ENCODE measurements at regions not wholly inside any gene's neighbourhood (a gene's known extent, or its start where the extent isn't known, plus 50 kb on each side); places are given as distances from the start of the nearest gene placed in this dataset.

GRCh38 chr2:176502619-176503018, 233.4 kb downstream of the MTX2 start:
- Mint-ChIP-seq H3K27ac (no peak overlapping the region), H3K4me3 (no peak overlapping the region), H3K27me3 (ENCODE audit: low read depth) (no peaks in the 10 kb centered on the region; the same call in 1 of the 2 replicates), H3K4me1 (no peaks in the 10 kb centered on the region), H3K9me3 (no peaks in the 10 kb centered on the region), H3K36me3 (no peaks in the 10 kb centered on the region)
- ATAC-seq = no peak
- TF ChIP-seq GRHL2 (CRISPR knock-in tag; IDR thresholded peaks at IDR 0.05; ENCODE audit: insufficient replicate concordance, severe bottlenecking) (no peak), ELF4 (CRISPR knock-in tag; IDR thresholded peaks at IDR 0.05; ENCODE audit: low read depth) (no peak), ZNF416 (CRISPR knock-in tag; IDR thresholded peaks at IDR 0.05) (no peak), CREM (CRISPR knock-in tag; IDR thresholded peaks at IDR 0.05) (no peak), CREB1 (CRISPR knock-in tag; IDR thresholded peaks at IDR 0.05) (no peak), CBFB (CRISPR knock-in tag; IDR thresholded peaks at IDR 0.05; ENCODE audit: low read depth) (no peak), GTF2I (CRISPR knock-in tag; conservative IDR thresholded peaks at IDR 0.05) (no peak), ZNF121 (CRISPR knock-in tag; IDR thresholded peaks at IDR 0.05) (no peak), ATF3 (CRISPR knock-in tag; conservative IDR thresholded peaks at IDR 0.05) (no peak), ZNF317 (CRISPR knock-in tag; IDR thresholded peaks at IDR 0.05; ENCODE audit: borderline replicate concordance, low read depth) (no peak)
- POLR2A ChIA-PET = no interaction called here
- no peak for DNase-seq (ENCODE audit: low spot score)
- CTCF ChIA-PET = no interaction called here

GRCh38 chr2:176503776-176504175, 234.5 kb downstream of the MTX2 start:
- Mint-ChIP-seq H3K4me3 (no peak overlapping the region), H3K9me3 (no peaks in the 10 kb centered on the region), H3K27ac (no peak overlapping the region), H3K36me3 (no peaks in the 10 kb centered on the region), H3K27me3 (ENCODE audit: low read depth) (peaks cover 2% of the 10 kb centered on the region; the same call in 1 of the 2 replicates), H3K4me1 (no peaks in the 10 kb centered on the region)
- ChIA-PET CTCF (no interaction called here), POLR2A (no interaction called here)
- TF ChIP-seq AR (CRISPR knock-in tag; IDR thresholded peaks at IDR 0.05) (no peak), IRF1 (CRISPR knock-in tag; IDR thresholded peaks at IDR 0.05) (no peak), CDX4 (CRISPR knock-in tag; IDR thresholded peaks at IDR 0.05; ENCODE audit: borderline replicate concordance) (no peak), ATF1 (CRISPR knock-in tag; IDR thresholded peaks at IDR 0.05) (no peak), RORB (CRISPR knock-in tag; IDR thresholded peaks at IDR 0.05) (no peak), E2F4 (CRISPR knock-in tag; IDR thresholded peaks at IDR 0.05; ENCODE audit: borderline replicate concordance, low read depth) (no peak), STAT6 (CRISPR knock-in tag; conservative IDR thresholded peaks at IDR 0.05; ENCODE audit: low read depth) (no peak), OVOL2 (CRISPR knock-in tag; IDR thresholded peaks at IDR 0.05; ENCODE audit: borderline replicate concordance) (no peak)
- ATAC-seq (no peak), DNase-seq (ENCODE audit: low spot score) (no peak)

All from WTC11 (cell line).